GM06990 (cell line): ENCODE measurements at regions not wholly inside any gene's neighbourhood (a gene's known extent, or its start where the extent isn't known, plus 50 kb on each side); places are given as distances from the start of the nearest gene placed in this dataset.

Experiments used
- DNase-seq: peaks from one replicate; pipeline ENCODE4 v3.0.0-alpha.2; 2011; ENCODE audit not compliant: insufficient read length; ENCODE audit errors: extremely low read depth
- H3K27me3 ChIP-seq: replicated peaks from 2 replicates; pipeline ENCODE4 v1.6.0; 2011; ENCODE audit warnings: low read length; ENCODE audit not compliant: control insufficient read depth, insufficient read depth
- H3K36me3 ChIP-seq: 2 replicates; pipeline ENCODE4 v1.5.1; 2011; ENCODE audit warnings: low read length; ENCODE audit not compliant: control insufficient read depth, insufficient read depth
- H3K4me3 ChIP-seq: replicated peaks from 2 replicates; pipeline ENCODE4 v1.5.1; 2011; ENCODE audit warnings: low read depth, mild to moderate bottlenecking, control low read depth, low read length
- CTCF ChIP-seq: IDR thresholded peaks from 2 replicates; pipeline ENCODE4 v1.5.1; 2011; ENCODE audit warnings: low read length, control low read depth, mild to moderate bottlenecking, inconsistent platforms; ENCODE audit not compliant: insufficient read depth, poor library complexity, severe bottlenecking

DNA sequence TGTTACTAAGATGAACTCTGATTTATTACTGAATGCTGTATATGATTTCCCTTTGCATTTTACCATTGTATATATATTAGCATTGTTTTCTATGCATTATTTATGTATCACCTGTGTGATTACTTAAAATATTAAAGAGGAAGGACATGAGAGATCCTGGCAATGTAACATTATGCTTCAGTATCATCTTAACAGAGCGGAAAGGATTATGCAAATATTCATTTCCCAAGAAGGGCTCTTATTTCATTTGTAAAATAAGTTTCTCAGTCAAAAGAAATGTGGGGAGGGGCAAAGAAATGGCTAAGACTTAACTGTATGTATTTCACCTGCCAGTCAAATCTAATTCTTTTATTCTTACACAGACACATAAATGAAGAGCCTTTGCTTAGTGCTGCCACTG is 654.2 kb upstream of the PKDCC start:
- no peaks in the 10 kb centered on the region for H3K27me3 ChIP-seq
- H3K4me3 ChIP-seq, result no peak overlapping the region
- no peaks in the 10 kb centered on the region for H3K36me3 ChIP-seq
- TF ChIP-seq CTCF, result no peak
- DNase-seq, result no peak

DNA sequence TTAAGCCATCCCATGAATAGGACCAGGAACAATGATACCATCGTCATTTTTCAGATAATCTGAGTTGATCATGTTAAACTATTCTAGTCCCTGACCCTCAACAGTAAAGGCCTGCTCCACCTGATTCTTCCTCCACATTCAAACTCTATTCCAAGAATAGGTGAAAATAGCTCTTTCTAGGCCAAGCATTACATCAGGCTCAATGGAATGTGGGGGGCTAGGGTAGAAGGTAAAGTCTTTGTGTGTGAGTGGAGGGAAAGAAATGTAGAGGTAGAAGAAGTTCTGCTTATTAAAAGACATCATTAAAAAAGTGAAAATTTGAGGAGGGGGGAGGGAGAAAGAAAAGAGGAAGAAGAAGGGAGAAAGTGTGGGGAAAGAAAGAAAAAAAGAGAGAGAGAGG is 653.3 kb upstream of the PKDCC start:
- Histone ChIP-seq H3K36me3 (no peaks in the 10 kb centered on the region), H3K4me3 (no peak overlapping the region), H3K27me3 (no peaks in the 10 kb centered on the region)
- no peak for TF ChIP-seq CTCF
- DNase-seq, result no peak

DNA sequence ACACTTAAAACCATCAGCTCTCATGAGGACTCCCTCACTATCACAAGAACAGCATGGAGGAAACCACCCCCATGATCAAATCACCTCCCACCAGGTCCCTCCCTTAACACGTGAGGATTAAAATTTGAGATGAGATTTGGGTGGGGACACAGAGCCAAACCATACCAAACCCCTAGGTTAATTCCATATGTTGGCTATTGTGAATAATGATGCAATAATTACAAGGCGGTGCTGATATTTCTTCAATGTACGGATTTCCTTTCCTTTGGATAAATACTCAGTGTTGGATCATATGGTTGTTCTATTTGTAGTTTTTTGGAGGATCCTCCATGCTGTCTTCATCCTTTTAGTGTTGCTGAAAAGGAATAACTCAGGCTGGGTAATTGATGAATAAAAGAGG is 652.1 kb upstream of the PKDCC start:
- Histone ChIP-seq H3K4me3 (no peak overlapping the region), H3K36me3 (no peaks in the 10 kb centered on the region), H3K27me3 (no peaks in the 10 kb centered on the region)
- no peak for DNase-seq
- no peak for TF ChIP-seq CTCF

DNA sequence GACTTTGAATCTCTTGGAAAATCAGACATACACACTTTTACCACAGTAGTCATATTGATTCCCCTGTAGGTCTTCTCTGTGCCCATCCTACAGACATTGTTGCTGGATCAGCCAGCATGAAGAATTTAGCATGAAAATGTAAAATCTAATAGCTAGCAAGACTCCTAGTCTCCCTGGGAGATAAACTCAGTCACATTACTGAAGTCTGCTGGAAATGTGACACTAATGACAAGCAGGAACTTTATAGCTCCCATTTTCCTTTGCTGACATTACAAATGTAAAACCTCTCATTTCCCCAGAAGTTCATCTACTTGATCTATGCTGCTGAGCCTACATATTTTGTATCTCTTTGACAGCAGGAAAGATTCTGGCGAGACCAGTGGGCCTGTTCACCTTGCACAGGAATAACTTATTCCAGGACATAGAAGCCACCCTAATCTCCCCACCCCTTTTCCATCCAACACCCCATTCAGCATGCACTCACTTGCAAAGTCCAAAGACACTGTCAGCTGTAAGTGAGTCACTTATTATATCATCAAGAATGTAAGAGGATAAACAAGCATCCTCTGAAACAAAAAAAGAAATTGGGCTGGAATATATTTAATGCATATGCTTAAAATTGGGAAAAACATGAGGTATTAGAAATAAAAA is 648.3 kb upstream of the PKDCC start:
- H3K27me3 ChIP-seq, result no peaks in the 10 kb centered on the region
- H3K4me3 ChIP-seq, result no peak overlapping the region
- TF ChIP-seq CTCF, result no peak
- no peak for DNase-seq
- no peaks in the 10 kb centered on the region for H3K36me3 ChIP-seq

DNA sequence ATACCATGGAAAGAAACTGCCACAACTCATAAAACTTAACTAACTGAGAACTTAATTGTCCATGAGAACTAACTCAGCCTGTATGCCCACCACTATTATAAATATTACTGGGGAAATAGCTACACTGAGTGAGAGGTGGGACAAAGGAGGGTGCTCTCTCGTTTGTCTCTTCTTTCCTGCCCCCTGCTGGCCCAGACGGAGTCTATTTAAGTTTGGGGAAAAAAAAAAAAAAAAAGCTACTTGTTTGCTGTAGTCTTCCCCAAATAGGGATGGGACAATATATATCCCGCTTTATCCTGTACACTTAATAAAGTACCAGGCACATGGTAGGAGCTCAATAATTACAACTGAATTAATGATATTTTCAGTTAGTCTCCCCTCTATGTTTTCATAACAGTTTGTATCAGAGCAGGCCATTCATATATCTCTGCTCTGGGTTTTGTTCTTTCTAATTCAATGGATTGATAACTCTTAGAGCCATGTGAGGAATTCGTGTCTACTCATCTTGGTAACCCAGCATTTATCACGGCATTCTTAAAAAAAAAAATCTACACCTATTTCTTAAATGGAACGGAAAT is 647.6 kb upstream of the PKDCC start:
- DNase-seq, result no peak
- no peaks in the 10 kb centered on the region for H3K27me3 ChIP-seq
- no peak overlapping the region for H3K4me3 ChIP-seq
- TF ChIP-seq CTCF, result peak; percentile 43
- H3K36me3 ChIP-seq, result no peaks in the 10 kb centered on the region
